MCF 10A (cell line): ENCODE measurements at regions not wholly inside any gene's neighbourhood (a gene's known extent, or its start where the extent isn't known, plus 50 kb on each side); places are given as distances from the start of the nearest gene placed in this dataset.

Experiments used
- BruUV-seq: library from RNA; stranded (reverse); fragments of 400-500 nt; replicated peaks from 2 replicates; lab custom pipeline; 2021; lab: Mats Ljungman, UMichigan
- CTCF ChIA-PET: fragments of 300-600 bp; sonication (Branson Sonifier 250); formaldehyde crosslinking; extraction: SDS; loops from one replicate; lab custom pipeline; 2021; ENCODE audit warnings: antibody characterized with exemption, inconsistent platforms; lab: Yijun Ruan, JAX
- POLR2A ChIA-PET: fragments of 300-600, 350-650 bp; sonication (Branson Sonifier 250); formaldehyde crosslinking; extraction: SDS; loops from one replicate; lab custom pipeline; 2020; ENCODE audit warnings: antibody characterized with exemption, inconsistent platforms; lab: Yijun Ruan, JAX
- DNase-seq: peaks from one replicate; pipeline ENCODE4 v3.0.0-alpha.2; 2018; ENCODE audit not compliant: unreplicated experiment
- H3K27ac Mint-ChIP-seq: one replicate; pipeline ENCODE4 v1.8.0; 2022; ENCODE audit warnings: mild to moderate bottlenecking, low read depth, mixed read lengths; ENCODE audit not compliant: unreplicated experiment
- H3K27me3 Mint-ChIP-seq: one replicate; pipeline ENCODE4 v1.8.0; 2022; ENCODE audit warnings: mixed read lengths; ENCODE audit not compliant: insufficient read depth, unreplicated experiment
- H3K36me3 Mint-ChIP-seq: one replicate; pipeline ENCODE4 v1.8.0; 2022; ENCODE audit warnings: mild to moderate bottlenecking, moderate library complexity, mixed read lengths; ENCODE audit not compliant: insufficient read depth, unreplicated experiment
- H3K4me1 Mint-ChIP-seq: one replicate; pipeline ENCODE4 v1.8.0; 2022; ENCODE audit warnings: mixed read lengths; ENCODE audit not compliant: insufficient read depth, unreplicated experiment
- H3K4me3 Mint-ChIP-seq: one replicate; pipeline ENCODE4 v1.8.0; 2022; ENCODE audit warnings: mild to moderate bottlenecking, moderate library complexity, mixed read lengths; ENCODE audit not compliant: unreplicated experiment
- H3K9me3 Mint-ChIP-seq: one replicate; pipeline ENCODE4 v1.8.0; 2022; ENCODE audit warnings: mixed read lengths; ENCODE audit not compliant: unreplicated experiment
- intact Hi-C: fragments of 100-400 bp; cut with micrococcal nuclease; formaldehyde crosslinking; loops from 2 replicates; pipeline ENCODE4 v1.14.1; 2022
- TF ChIP-seq, protein P1 (sequence below): fragments of 200-600 bp; IDR thresholded peaks from one replicate; pipeline ENCODE4 v1.8.0; 2022; ENCODE audit warnings: antibody characterized with exemption, mild to moderate bottlenecking; ENCODE audit not compliant: unreplicated experiment

DNA sequence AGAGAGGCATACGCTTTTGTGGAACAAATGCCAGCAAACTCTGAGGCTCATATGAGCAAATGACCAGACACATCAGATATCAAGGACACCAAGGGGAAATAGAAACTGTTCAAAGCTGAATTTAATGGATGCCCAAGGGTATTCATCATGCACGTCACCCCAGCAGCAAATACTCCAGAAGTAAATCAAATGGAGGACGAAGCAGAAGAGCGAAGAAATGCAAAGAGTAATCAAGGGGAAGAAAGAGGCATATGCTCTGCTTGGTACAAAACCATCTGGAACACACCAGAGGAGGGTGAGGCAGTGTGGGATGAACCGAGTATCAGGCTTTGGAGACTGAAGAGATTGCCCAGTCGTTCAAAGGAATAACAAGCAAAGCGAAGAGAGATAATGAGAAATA, 232.6 kb upstream of the EGLN3 start:
- Mint-ChIP-seq H3K4me1 (no peaks in the 10 kb centered on the region), H3K4me3 (no peak overlapping the region), H3K9me3 (no peaks in the 10 kb centered on the region), H3K27me3 (no peaks in the 10 kb centered on the region), H3K36me3 (no peaks in the 10 kb centered on the region), H3K27ac (no peak overlapping the region)
- TF ChIP-seq, protein P1, sequence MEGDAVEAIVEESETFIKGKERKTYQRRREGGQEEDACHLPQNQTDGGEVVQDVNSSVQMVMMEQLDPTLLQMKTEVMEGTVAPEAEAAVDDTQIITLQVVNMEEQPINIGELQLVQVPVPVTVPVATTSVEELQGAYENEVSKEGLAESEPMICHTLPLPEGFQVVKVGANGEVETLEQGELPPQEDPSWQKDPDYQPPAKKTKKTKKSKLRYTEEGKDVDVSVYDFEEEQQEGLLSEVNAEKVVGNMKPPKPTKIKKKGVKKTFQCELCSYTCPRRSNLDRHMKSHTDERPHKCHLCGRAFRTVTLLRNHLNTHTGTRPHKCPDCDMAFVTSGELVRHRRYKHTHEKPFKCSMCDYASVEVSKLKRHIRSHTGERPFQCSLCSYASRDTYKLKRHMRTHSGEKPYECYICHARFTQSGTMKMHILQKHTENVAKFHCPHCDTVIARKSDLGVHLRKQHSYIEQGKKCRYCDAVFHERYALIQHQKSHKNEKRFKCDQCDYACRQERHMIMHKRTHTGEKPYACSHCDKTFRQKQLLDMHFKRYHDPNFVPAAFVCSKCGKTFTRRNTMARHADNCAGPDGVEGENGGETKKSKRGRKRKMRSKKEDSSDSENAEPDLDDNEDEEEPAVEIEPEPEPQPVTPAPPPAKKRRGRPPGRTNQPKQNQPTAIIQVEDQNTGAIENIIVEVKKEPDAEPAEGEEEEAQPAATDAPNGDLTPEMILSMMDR, result no peak
- DNase-seq, result no peak
- no TSS peak for BruUV-seq
- POLR2A ChIA-PET, result interaction anchor here (0.6 kb wide), 1 partner anchor 79 kb away, joined by 3 read pairs; no protein-coding TSS in a partner anchor
- CTCF ChIA-PET, result interaction anchor here (0.6 to 1.1 kb wide), 4 partner anchors 86 to 1405 kb away, joined by 3 to 5 read pairs (median 4); no protein-coding TSS in a partner anchor
- intact Hi-C loops, result no loop called here

GRCh38 chr14:34181338-34181737, 230.5 kb upstream of the EGLN3 start:
- TF ChIP-seq, protein P1, result no peak
- H3K9me3 Mint-ChIP-seq, result no peaks in the 10 kb centered on the region
- no TSS peak for BruUV-seq
- intact Hi-C loops, result no loop called here
- H3K27ac Mint-ChIP-seq, result no peak overlapping the region
- H3K36me3 Mint-ChIP-seq, result no peaks in the 10 kb centered on the region
- CTCF ChIA-PET, result interaction anchor here (0.5 kb wide), 2 partner anchors 33 to 1606 kb away, joined by 3 to 4 read pairs; no protein-coding TSS in a partner anchor
- no peaks in the 10 kb centered on the region for H3K4me1 Mint-ChIP-seq
- no peak for DNase-seq
- POLR2A ChIA-PET, result no interaction called here
- no peak overlapping the region for H3K4me3 Mint-ChIP-seq
- H3K27me3 Mint-ChIP-seq, result no peaks in the 10 kb centered on the region

DNA sequence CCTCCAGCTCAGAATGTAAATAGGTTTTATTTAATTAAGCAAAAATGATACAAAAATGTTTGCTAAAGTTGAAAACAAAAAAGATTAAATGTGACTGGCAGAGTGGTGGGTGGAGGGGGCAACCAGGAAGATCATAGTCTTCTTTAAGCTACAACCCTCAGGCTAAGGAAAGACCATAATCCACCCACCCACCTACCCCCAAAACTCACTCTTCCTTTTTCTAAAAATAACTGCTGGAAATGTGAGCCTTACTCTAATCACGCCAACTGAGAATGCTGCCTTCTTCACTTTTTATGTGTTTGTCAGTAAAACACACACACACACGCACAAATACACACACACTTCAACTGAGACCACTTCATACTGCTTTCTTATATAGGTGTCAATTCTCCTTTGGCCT, 230.0 kb upstream of the EGLN3 start:
- ChIA-PET POLR2A (interaction anchor here (0.8 kb wide), 1 partner anchor 366 kb away, joined by 3 read pairs; no protein-coding TSS in a partner anchor), CTCF (interaction anchor here (0.5 to 1.0 kb wide), 2 partner anchors 21 to 32 kb away, joined by 3 to 4 read pairs; no protein-coding TSS in a partner anchor)
- no peaks in the 10 kb centered on the region for H3K4me1 Mint-ChIP-seq
- H3K27me3 Mint-ChIP-seq, result no peaks in the 10 kb centered on the region
- TF ChIP-seq, protein P1, result no peak
- no peaks in the 10 kb centered on the region for H3K9me3 Mint-ChIP-seq
- intact Hi-C loops, result no loop called here
- DNase-seq, result no peak
- H3K4me3 Mint-ChIP-seq, result no peak overlapping the region
- no peaks in the 10 kb centered on the region for H3K36me3 Mint-ChIP-seq
- no peak overlapping the region for H3K27ac Mint-ChIP-seq
- no TSS peak for BruUV-seq

DNA sequence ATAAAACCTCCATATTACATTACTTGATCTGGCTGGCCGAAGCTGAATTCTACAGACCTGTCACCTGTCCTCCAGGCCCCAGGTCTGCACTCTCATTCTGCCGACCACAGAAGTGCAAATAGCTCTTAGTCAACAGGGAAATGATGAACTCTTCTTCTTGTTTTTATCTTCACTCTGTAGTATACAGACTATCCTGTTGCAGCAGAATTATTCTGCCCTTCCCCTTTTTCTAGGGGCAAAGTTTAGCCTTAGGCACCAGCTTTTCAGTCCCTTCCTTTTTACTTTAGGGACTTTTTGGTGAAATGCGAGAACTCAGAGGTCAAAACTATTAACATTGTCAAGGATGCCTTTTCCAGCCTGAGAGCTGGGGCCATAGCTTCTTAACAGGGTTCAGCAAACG, 229.6 kb upstream of the EGLN3 start:
- POLR2A ChIA-PET, result interaction anchor here (0.8 kb wide), 1 partner anchor 365 kb away, joined by 3 read pairs; no protein-coding TSS in a partner anchor
- Mint-ChIP-seq H3K4me3 (no peak overlapping the region), H3K9me3 (no peaks in the 10 kb centered on the region), H3K4me1 (no peaks in the 10 kb centered on the region), H3K27me3 (no peaks in the 10 kb centered on the region), H3K36me3 (no peaks in the 10 kb centered on the region), H3K27ac (no peak overlapping the region)
- TF ChIP-seq, protein P1, result no peak
- BruUV-seq, result no TSS peak
- intact Hi-C loops, result no loop called here
- no peak for DNase-seq
- CTCF ChIA-PET, result interaction anchor here (1.0 kb wide), 1 partner anchor 21 kb away, joined by 3 read pairs; no protein-coding TSS in a partner anchor
